MM.1S (cell line): ENCODE measurements at regions not wholly inside any gene's neighbourhood (a gene's known extent, or its start where the extent isn't known, plus 50 kb on each side); places are given as distances from the start of the nearest gene placed in this dataset.

Source experiments
- CTCF ChIP-seq: fragments of 300-600 bp; sonication (generic); IDR thresholded peaks from 2 replicates; pipeline ENCODE4 v1.5.1; 2016; ENCODE audit warnings: antibody characterized with exemption, low read length, mixed read lengths
- EZH2 ChIP-seq: fragments of 300-600 bp; sonication (generic); optimal IDR thresholded peaks from 2 replicates; pipeline ENCODE3; 2017; ENCODE audit warnings: low read depth, mild to moderate bottlenecking, antibody characterized with exemption, low read length, mixed read lengths
- EZH2phosphoT487 ChIP-seq: fragments of 300-600 bp; sonication (generic); IDR thresholded peaks from 2 replicates; pipeline ENCODE4 v1.6.1; 2018; ENCODE audit warnings: antibody characterized with exemption, low read length

DNA sequence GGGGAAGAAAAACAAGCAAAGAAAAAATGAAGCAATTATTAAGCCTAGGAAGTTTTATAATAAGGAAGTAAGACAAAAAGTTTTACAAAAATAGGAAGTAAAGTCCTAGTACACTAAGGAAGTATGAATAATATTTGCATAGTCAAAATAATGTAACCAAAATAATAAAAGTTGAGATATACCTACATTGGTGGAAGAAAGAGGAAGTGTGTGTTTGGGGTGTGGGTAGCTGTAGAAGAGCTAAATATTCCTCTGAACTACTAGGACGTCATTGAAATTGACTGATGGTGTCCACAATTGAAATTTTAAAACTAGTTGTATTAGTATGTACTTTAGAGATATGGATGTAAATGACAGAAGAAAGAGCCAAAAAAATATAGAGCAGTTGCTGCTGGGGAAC lies 228.4 kb upstream of the OTX2 start:
- TF ChIP-seq CTCF (no peak), EZH2 (no peak), EZH2phosphoT487 (no peak)
